Tongue (tissue), 1 donor: ENCODE measurements at regions not wholly inside any gene's neighbourhood (a gene's known extent, or its start where the extent isn't known, plus 50 kb on each side); places are given as distances from the start of the nearest gene placed in this dataset.

Source experiments
- DNase-seq: peaks from one replicate; pipeline ENCODE4 v3.0.0-alpha.2; 2015

DNA sequence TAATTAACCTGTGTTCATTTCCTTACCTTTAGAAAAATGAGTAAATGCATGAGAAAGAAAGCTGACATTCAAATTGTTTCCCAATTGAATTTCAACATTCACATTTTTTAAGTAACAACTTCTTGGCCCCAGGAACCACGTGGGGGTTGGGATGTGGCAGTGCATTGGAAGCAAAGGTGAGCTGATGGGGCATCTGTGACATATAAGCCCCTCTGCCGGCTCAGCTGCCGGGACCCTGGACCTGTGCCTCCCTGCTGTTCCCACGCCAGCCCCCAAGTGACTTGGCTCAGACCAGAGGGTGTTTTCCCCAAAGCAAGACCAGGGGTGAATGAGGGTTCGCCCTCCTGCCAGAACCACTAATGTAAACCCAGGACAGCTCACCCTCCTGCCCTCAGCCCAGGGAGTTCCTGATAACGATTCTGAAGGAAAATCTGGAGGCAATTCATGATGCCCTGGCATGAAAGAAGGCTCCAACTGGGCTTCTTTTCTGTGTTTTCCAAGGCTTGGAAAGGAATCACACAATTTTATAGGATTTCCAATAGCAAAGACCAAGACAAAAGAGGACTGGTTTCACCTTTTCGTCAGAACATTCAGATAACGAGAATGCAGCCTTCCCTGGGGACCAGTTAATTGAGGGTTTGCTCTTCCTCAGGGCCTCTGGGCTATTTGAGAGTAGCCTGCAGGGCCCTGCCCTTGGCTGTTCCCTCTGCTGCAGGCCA is 193.2 kb upstream of the TWIST2 start:
- DNase-seq: no peak

DNA sequence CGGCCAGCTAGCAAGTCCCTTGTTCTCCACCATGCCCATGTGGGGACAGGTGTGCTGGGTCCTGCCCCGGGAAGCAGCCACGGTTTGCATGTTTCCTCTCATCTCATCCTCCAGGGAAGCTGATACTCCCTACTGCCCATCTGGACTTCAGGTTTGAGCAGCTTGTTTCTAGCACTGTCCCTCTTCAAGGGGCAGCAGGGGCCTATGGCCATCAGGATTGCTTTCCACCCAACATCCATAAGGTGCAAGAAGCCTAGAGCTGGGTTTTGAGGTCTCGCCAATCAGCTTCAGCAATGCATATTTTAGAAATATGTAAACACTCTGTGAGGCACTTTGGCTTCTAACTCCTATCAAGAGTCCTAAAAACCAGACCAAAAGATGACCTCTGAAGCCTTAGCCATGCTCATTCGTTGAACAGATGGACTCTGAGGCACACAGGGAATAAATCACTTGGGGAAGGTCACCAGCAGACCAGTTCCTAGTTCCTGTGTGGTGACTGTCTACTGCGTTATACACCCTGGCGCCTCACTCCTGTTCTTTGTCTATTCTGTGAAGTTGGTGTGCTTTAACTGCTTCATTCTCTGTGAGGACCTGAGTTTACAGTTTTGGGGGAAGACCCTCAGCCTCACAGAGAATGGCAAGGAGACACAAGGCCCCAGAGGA is 192.6 kb upstream of the TWIST2 start:
- DNase-seq: no peak

DNA sequence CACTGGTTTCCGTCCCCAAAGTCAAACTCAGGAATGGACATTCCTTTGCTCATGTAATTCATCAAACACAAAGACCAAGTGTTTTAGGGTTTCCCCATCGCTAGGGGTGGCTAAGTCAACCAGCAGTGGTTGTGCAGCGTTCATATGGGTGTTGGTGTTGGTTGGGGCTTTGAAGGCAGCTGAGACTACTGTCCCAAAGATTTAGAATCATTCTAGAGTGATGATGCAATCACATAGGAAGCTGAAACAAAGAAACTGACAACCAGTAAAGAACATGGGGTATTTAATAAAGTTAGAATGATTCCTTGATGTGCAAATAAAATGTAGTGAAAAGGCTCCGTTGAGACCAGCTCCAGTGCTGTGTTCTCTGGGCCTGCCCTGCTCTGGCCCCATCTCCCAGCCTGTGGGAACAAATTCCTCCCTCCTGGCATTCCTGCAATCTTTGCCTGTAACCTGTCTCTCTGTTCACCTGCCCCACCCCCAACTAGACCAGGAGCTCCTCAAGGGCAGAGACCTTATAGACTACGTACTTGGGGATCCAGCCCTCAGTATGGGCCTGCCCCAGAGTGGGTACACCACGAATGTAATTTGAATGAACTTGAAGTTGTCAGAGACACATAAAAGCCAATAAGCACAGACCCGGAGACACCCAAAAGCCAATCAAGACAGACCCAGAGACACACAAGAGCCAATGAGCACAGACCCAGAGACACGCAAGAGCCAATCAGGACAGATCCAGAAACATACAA is 191.7 kb upstream of the TWIST2 start:
- DNase-seq: no peak

DNA sequence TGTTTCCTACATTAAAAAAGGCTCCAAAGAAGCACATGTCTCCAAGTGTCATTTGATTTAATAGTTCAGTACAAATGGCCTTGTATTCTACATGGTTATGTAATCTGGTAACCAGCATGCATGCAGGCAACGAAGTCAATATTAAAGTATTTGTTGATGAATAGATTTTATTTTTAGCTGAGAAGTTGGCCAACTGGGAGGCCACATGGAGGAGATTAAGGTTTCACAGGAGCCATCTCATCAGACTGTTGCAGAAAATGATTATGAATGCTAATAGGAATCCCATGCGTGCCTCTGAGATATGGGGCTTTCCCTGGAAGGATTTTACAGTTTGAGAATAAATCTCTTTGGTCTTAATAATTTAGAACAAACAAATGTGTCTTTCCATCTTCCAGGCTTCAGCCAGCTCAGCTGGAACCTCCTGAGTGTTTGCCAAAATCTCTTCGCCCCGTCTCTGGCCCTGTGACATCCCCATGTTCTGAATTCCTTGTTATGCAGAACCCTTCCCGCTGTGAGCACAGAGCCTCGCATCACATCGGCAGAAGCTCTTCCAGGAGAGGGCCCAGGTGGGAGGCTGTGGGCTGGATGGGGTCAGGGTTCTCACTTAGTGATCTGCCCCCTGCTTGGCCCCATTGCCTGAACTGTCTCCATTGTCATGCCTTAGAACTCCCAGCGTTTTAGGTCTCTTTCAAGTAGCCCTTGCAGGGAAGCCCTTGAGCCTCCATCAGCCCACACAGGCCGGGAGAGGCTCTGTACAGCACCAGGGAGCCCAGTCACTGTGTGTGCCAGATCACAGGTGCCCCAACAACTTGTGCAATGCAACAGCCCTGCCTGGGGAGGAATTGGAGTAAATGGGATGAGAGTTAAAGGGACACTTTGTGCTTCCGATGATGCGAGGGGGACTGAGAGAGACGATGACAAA is 190.5 kb upstream of the TWIST2 start:
- peak; percentile 43 for DNase-seq

DNA sequence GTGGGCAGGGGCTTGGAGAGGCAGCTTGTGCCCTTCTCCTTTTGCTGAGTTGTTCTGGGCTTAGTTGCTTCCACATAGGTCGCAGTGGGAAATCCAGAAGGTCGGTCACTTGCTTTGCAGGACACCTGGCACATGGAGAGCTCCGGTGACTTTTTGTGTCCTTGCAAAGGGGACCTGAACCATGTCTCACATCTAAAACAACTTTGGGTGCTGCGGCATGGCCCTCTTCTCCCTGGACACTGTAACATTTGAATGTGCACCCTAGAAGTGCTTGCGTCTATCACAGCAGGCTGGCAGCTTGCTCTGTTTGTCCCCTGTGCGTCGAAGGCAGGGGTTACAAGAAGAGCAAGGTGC is 189.9 kb upstream of the TWIST2 start:
- no peak for DNase-seq

DNA sequence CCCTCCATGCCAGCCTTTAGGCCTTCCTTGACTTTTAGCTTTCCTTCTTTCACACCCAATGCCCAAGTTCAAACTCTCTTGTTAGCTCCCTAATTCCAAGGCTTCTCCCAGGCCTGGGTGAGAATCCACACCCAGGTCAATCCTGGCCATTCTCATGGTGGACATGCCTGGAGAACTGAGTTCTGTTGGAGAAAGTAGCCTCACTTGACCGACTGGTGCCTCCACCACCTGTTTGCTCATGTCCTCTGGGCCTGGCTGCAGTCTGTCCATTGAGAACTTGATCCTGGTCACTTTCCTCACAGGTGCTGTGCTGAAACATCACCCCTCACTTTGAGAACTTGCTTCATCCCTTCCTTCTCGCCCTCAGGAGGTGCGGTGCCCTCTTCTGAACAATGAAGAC is 189.1 kb upstream of the TWIST2 start:
- DNase-seq: no peak

DNA sequence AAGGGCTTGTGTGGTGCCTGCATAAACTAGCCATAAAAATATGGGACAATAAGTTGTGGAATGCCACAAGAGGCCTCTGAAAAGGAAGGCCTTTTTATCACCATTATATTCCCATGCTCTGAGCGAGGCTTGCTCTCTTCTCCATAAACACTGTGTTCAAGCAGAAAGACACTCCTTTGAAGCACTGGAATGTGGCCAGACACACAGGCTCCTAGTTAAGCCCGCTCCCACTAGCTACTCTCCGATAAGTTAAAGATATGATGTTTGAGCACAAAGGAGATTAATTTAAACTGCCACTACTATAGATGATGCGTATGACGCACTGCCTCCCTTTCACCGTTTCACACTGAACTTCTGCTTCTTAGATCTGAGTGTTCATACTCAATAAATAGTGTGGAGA is 188.7 kb upstream of the TWIST2 start:
- DNase-seq: no peak

DNA sequence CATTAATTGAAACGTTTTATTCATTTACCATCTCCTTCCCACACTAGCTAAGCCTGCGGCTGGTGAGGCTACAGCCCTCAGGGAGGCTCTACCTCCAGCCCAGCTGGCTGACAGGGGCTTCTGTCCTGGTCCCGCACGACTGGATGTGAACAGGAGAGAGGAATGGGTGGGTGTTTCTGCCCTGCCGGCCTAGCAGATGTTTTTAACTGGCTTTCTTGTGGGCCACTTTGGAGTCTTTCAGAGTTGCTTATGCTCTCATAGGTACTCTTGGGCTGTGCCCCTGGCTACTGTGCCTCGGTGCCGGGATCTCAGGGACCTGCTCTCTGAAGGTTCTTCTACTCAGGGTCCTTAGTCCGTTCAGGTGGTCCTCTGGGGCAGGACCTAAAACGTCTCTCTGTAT is 184.3 kb upstream of the TWIST2 start:
- no peak for DNase-seq

DNA sequence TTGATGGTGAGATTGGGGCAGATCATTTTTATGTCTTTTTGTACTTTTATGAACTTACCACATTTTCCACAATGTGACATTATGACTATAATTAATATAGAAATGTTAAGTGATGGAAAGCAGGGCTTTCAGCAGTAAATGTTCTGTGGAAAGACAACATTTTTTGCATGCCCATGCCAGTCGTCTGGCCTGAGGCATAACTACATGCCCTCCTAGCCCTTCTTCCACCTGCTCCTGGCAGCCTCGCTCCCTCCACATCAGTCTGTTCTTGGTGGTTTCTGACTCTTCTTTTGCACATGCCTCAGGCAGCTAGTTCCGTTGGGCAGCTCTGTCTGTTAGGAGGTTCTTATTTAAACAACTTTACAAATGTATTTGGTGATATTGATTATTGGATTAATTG is 182.0 kb upstream of the TWIST2 start:
- no peak for DNase-seq

DNA sequence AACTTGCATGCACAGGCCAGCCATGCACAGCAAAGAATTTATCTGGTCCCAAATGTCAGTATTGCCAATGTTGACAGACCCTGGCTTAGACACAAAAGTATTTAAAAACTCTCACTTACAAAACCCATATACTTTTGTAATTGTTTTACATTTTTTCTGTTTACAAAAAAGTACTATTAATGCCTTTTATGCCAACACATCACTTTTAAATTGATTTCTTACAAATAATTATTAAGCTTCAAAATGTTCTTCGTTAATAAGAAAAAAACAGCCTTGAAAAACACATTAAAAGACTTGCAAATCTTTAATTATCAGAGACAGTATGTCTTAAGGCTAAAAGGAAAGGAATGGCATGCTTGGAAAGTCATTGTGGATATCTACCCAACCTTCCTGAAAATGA is 181.3 kb upstream of the TWIST2 start:
- no peak for DNase-seq

DNA sequence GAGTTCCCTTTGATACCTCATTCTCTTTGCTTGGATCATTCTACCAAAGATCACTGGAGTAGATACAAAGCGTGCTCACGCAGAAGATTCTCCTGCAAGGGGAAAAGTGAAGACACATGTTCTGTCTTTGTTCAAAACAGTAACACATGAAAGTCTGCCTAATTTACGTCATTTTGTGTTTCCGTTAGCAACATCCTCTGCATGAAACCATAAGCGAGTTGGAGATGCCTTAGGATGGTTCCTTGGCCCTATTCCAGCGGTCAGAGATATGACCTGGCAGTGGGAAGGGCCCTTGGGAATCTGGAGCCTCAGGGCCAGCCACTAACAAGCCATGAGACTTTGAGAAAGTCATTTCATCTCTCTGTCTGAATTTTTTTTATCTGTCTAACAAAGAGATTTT is 180.9 kb upstream of the TWIST2 start:
- DNase-seq: peak; percentile 41

DNA sequence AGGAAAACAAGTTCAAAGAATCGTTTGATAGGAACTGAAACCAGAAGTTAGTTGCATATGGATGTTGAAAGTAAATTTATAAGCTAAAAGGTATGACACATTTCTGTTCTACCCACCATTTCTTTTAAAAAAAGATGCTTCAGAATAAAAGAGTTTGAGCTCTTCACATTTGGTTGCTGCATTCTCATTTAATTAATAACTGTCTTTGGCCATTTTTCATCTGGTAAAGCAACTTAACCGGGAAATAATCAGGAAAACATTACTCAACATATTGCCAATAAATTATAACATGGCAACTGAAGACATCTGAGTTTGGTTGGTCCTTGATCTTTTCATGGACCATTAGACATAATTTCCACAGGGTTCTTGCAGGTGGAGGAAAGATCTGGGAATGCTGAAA is 180.2 kb upstream of the TWIST2 start:
- no peak for DNase-seq

DNA sequence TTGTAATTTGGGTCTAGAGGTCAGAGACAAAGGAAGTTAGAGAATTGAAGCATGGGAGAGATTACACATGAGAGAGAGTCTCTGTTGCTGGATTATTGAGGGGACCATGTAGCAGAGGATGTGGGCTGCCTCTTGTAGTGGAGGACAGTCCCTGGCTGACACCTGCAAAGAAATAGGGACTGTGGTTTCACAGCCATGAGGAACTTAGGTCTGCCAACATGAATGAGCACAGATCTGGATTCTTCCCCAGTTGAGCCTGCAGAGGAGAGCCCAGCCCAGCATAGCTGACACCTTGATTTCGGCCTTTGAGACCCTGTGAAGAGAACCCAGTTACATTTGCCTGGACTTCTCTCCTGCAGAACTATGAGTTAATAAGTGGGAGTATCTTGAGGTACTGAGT is 179.5 kb upstream of the TWIST2 start:
- DNase-seq: no peak

DNA sequence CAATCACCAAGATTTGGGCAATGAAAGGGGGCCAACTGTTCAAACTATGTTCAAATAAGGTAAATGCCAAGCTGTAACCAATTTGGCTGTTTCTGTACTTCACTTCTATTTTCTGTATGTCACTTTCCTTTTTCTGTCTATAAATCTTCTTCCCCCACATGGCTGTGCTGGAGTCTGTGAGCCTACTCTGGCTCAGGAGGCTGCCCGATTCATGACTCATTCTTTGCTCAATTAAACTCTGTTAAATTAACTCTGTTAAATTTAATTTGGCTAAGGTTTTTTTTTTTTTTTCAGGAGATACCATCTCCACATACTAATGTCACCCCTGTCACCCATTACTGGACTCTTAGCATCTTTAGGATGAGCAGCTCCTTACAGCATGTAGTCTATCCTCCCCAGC is 178.8 kb upstream of the TWIST2 start:
- DNase-seq: no peak

DNA sequence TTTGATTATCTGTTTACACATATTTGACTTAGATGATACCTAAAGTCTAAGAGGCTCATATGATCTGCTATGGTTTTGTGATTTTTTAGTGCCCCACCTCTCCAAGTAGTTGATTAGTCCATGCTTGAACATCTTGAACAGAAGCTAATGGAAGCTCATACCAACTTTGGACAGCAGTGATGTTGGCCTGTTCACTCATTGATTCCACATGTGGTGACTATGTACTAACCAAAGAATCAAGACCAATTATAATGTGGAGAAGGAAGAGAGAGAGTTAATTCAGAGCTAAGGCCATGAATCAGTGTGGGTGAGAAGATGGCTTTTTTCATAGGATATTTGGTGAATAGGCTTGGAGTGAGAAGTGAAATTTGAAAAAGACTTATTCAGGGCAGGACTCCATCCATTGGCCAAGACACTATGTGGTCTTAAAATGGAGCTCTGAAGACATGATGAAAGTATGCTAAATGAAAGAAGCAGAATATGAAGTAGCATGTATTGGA is 178.3 kb upstream of the TWIST2 start:
- DNase-seq: no peak

DNA sequence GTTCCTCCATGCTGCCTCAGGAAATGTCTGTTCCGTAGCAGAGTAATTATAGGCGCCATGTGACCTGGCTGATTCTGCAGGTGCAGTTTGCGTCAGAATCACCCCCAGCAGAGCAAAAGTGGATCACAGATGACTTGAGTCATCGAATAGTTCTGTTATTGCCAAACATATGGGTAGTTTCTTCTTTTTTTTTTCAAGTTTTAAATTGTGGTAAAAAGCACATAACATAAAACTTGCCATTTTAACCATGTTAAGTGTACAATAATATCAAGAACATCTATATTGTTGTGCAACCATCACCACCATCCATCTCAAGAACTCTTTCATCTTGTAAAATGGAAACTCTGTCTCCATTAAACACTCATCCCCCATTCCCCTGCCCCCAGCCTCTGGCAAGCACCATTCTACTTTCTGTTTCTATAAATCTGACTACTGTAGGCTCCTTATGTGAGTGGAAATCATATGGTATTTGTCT is 177.7 kb upstream of the TWIST2 start:
- DNase-seq: no peak

DNA sequence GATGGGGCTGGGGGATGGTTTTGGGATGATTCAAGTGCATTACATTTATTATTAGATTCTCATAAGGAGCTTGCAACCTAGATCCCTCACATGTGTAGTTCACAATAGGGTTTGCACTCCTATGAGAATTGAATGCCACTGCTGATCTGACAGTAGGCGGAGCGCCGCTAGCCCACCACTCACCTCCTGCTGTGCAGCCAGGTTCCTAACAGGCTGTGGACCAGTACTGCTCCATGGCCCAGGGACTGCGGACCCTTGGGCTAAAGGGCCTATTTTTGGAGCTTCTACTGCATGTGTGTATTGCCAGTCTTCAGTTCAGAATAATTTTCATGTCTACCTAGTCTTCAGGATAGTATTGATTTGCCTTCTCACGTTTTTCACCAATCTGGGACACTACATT is 165.3 kb upstream of the TWIST2 start:
- DNase-seq: no peak

DNA sequence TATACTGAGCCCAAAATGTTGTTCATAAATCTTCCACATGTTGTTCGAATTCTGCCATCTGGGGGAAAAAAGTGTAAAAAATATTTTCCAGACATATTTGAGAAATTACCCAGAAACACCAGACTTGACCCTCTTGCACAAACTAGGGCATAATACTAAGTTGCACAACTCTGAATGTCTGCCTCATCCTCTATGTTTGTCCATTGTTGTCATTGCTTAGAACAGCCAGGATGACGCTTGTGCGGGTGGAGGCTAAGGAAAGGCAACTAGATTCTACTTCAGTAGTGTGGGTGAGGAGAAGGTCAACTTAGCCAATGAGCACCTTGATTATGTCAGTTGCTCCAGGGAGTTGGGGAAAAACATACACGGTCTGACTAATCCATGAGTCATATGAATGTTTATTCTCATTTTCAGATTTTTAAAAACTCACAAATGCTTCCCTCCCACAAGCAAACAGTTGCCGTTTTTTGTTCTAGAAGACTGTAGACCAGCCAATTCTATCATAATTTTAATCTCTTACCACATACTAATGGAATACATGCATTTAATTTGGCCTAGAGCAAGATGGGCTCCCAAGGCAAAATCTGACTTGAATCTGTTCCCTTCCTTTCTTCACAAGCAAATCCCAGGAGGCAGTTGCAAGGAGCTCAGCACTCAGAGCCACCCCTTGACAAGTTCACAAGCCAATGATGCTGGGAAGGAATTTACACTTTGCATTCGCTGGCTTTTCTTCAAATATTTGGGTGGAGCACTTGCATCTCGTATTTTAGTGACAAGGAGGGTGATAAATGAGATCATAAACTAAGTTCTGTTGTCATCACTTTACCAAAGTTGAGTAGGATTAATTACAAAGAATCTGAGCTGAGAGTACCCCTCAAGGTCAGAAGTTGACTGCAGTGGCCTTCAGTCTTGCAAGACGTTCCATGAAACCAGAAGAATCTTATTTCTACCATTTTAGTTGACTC is 163.2 kb upstream of the TWIST2 start:
- DNase-seq: peak; percentile 44

DNA sequence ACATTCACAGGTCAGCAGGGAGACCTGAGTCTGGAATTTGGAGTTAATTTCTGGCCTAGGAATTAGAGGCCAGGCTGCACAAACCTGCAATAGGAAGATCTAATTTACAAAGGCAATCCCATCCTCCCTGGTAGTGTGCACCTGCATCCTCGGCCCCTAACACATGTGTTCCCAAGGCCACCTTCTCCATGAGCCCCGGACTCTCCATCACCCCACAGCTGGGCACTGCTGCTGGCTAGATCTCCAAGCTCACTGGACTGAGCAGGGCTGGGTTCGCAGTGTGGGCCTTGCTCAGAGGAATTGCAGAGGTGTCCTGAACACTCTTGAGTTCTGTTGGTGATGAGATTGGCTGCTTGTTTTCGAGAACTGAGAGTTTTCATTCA is 162.6 kb upstream of the TWIST2 start:
- no peak for DNase-seq

DNA sequence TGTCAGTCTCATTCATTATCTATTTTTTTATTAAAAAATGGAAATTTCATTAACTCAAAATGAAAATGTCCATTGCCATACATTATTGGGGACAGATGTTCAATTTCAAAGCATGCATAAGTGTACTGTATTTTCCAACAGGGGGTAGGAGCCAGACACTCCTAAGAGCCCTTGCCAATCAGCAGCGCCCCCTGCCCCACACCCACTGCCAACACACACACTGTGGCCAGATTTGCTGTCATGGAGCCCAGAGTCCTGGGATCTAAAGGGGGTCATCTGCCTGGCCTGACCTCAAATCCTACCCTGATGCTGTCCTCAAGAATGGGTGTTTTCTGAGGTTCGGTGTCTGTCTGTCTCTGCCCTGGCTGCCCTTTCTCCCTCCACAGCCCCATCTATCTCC is 162.2 kb upstream of the TWIST2 start:
- no peak for DNase-seq

DNA sequence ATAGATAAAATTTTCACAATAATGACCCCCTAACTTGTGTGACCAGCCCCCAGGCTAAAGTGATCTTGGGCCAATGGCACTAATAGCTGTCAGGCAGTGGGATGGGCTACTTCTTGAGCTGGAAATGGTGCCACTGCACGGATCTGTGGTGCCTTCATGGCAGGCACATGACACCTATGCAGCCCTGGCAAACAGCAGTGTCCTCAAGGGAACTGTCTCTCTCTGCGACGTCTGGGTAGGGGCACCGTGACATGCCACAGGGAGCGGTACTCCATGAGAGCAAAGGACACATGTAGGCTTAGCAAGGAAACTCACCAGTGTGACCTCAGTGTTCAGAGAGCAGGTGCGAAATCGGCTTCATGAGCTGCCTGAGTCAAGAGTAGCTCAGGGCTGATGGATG is 161.7 kb upstream of the TWIST2 start:
- DNase-seq: no peak
